ENCODE measurements at regions not wholly inside any gene's neighbourhood (a gene's known extent, or its start where the extent isn't known, plus 50 kb on each side); places are given as distances from the start of the nearest gene placed in this dataset.

- no peak for TF ChIP-seq POLR2A (IDR thresholded peaks at IDR 0.05; ENCODE audit: low read length)
- no peak for TF ChIP-seq GATA1 (IDR thresholded peaks at IDR 0.05; ENCODE audit: low read depth, low read length)
Measured at GRCh38 chr21:18772404-18772803, 368.8 kb upstream of the TMPRSS15 start.
